ENCODE measurements at regions not wholly inside any gene's neighbourhood (a gene's known extent, or its start where the extent isn't known, plus 50 kb on each side); places are given as distances from the start of the nearest gene placed in this dataset.

- TF ChIP-seq EZH2 (IDR thresholded peaks at IDR 0.05; ENCODE audit: low read depth), result no peak
- TF ChIP-seq, protein P1, sequence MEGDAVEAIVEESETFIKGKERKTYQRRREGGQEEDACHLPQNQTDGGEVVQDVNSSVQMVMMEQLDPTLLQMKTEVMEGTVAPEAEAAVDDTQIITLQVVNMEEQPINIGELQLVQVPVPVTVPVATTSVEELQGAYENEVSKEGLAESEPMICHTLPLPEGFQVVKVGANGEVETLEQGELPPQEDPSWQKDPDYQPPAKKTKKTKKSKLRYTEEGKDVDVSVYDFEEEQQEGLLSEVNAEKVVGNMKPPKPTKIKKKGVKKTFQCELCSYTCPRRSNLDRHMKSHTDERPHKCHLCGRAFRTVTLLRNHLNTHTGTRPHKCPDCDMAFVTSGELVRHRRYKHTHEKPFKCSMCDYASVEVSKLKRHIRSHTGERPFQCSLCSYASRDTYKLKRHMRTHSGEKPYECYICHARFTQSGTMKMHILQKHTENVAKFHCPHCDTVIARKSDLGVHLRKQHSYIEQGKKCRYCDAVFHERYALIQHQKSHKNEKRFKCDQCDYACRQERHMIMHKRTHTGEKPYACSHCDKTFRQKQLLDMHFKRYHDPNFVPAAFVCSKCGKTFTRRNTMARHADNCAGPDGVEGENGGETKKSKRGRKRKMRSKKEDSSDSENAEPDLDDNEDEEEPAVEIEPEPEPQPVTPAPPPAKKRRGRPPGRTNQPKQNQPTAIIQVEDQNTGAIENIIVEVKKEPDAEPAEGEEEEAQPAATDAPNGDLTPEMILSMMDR (conservative IDR thresholded peaks at IDR 0.05), result no peak
- Histone ChIP-seq H2AFZ (no peak overlapping the region), H3K9me3 (ENCODE audit: insufficient read depth, low read depth) (no peaks in the 10 kb centered on the region), H3K4me1 (replicated peaks; ENCODE audit: insufficient read depth) (no peaks in the 10 kb centered on the region), H3K79me2 (ENCODE audit: low read depth) (no peaks in the 10 kb centered on the region), H3K27me3 (ENCODE audit: insufficient read depth, low read depth) (no peaks in the 10 kb centered on the region), H3K9me2 (ENCODE audit: insufficient read depth) (no peaks in the 10 kb centered on the region), H3K27ac (no peak overlapping the region), H4K20me1 (ENCODE audit: insufficient read depth) (no peaks in the 10 kb centered on the region), H3F3A (ENCODE audit: insufficient read depth, low read depth) (no peaks in the 10 kb centered on the region), H3K36me3 (ENCODE audit: low read depth) (no peaks in the 10 kb centered on the region), H3K4me2 (no peak overlapping the region), H3K4me3 (no peak overlapping the region)
- ChIA-PET POLR2A (ENCODE audit: unreplicated experiment) (interaction anchor here (0.5 kb wide), 1 partner anchor 116 kb away, joined by 7 read pairs; no protein-coding TSS in a partner anchor), CTCF (no interaction called here)
- intact Hi-C loops (cut with micrococcal nuclease; ENCODE audit: unreplicated experiment), result no loop called here
- no peak for DNase-seq
- no TSS peak for BruUV-seq (replicated peaks)
Observed at GRCh38 chr1:55524006-55524405, 308.8 kb upstream of the USP24 start.

GRCh38 chr1:55522982-55523381 lies 307.8 kb upstream of the USP24 start:
- intact Hi-C loops (cut with micrococcal nuclease; ENCODE audit: unreplicated experiment), result no loop called here
- BruUV-seq (replicated peaks), result no TSS peak
- Histone ChIP-seq H3K27me3 (ENCODE audit: insufficient read depth, low read depth) (no peaks in the 10 kb centered on the region), H3F3A (ENCODE audit: insufficient read depth, low read depth) (no peaks in the 10 kb centered on the region), H3K79me2 (ENCODE audit: low read depth) (no peaks in the 10 kb centered on the region), H3K4me2 (no peak overlapping the region), H3K9me3 (ENCODE audit: insufficient read depth, low read depth) (no peaks in the 10 kb centered on the region), H2AFZ (no peak overlapping the region), H3K27ac (no peak overlapping the region), H3K4me1 (replicated peaks; ENCODE audit: insufficient read depth) (no peaks in the 10 kb centered on the region), H3K4me3 (no peak overlapping the region), H3K36me3 (ENCODE audit: low read depth) (no peaks in the 10 kb centered on the region), H3K9me2 (ENCODE audit: insufficient read depth) (no peaks in the 10 kb centered on the region), H4K20me1 (ENCODE audit: insufficient read depth) (no peaks in the 10 kb centered on the region)
- TF ChIP-seq, protein P1 (conservative IDR thresholded peaks at IDR 0.05), result no peak
- no peak for TF ChIP-seq EZH2 (IDR thresholded peaks at IDR 0.05; ENCODE audit: low read depth)
- POLR2A ChIA-PET (ENCODE audit: unreplicated experiment), result no interaction called here
- DNase-seq, result no peak
- CTCF ChIA-PET, result no interaction called here

GRCh38 chr1:55522353-55522903 lies 307.3 kb upstream of the USP24 start:
- Histone ChIP-seq H3K9me2 (ENCODE audit: insufficient read depth) (no peaks in the 10 kb centered on the region), H3K79me2 (ENCODE audit: low read depth) (no peaks in the 10 kb centered on the region), H4K20me1 (ENCODE audit: insufficient read depth) (no peaks in the 10 kb centered on the region), H3K36me3 (ENCODE audit: low read depth) (no peaks in the 10 kb centered on the region), H3K4me3 (no peak overlapping the region), H2AFZ (no peak overlapping the region), H3K27ac (no peak overlapping the region), H3K4me1 (replicated peaks; ENCODE audit: insufficient read depth) (no peaks in the 10 kb centered on the region), H3K9me3 (ENCODE audit: insufficient read depth, low read depth) (no peaks in the 10 kb centered on the region), H3K4me2 (no peak overlapping the region), H3K27me3 (ENCODE audit: insufficient read depth, low read depth) (no peaks in the 10 kb centered on the region), H3F3A (ENCODE audit: insufficient read depth, low read depth) (no peaks in the 10 kb centered on the region)
- no peak for TF ChIP-seq EZH2 (IDR thresholded peaks at IDR 0.05; ENCODE audit: low read depth)
- TF ChIP-seq, protein P1 (conservative IDR thresholded peaks at IDR 0.05), result no peak
- no peak for DNase-seq
- ChIA-PET POLR2A (ENCODE audit: unreplicated experiment) (no interaction called here), CTCF (no interaction called here)
- intact Hi-C loops (cut with micrococcal nuclease; ENCODE audit: unreplicated experiment), result no loop called here
- BruUV-seq (replicated peaks), result no TSS peak
